ENCODE measurements at regions not wholly inside any gene's neighbourhood (a gene's known extent, or its start where the extent isn't known, plus 50 kb on each side); places are given as distances from the start of the nearest gene placed in this dataset.

GRCh38 chr4:177902386-177902785 lies 460.1 kb upstream of the AGA start:
- TF ChIP-seq CTCF (IDR thresholded peaks at IDR 0.05) = no peak
- TF ChIP-seq POLR2A (IDR thresholded peaks at IDR 0.05) = no peak
